Thyroid gland (tissue), 4 donors: ENCODE measurements at regions not wholly inside any gene's neighbourhood (a gene's known extent, or its start where the extent isn't known, plus 50 kb on each side); places are given as distances from the start of the nearest gene placed in this dataset.

Source experiments
- POLR2A ChIP-seq, 2 donors: fragments of 450-650 bp; IDR thresholded peaks; one replicate each; pipeline ENCODE4 v1.6.1; 2017; ENCODE audit warnings: antibody characterized with exemption in 2 of 2, mild to moderate bottlenecking in 2 of 2, moderate library complexity in 1 of 2
- TF ChIP-seq, protein P1 (sequence below), 6 experiments: fragments of 200-600 bp in 3 of 6; fragments of 450-650 bp in 3 of 6; sonication (generic) in 3 of 6; IDR thresholded peaks; one replicate each; pipeline ENCODE4 v1.5.1; 2016 to 2019; ENCODE audit warnings: antibody characterized with exemption in 6 of 6, mild to moderate bottlenecking in 2 of 6, inconsistent platforms in 1 of 6, moderate library complexity in 1 of 6

DNA sequence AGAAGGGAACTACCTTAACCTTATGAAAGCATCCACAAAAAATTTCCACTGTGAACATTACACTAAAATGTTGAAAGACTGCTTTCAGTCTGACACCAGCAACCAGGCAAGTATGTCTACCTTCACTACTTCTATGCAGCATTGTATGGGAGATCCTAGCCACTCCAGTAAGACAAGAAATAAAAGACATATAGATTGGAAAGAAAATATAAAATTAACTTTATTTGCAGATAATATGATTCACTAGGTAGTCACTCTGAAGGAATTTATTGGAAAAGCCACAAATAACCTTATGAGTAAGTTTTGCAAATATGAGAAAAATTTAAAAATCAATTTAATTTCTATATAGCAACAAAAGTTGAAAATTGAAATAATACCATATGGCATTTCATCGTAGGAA is 172.0 kb downstream of the RERGL start:
- TF ChIP-seq, protein P1, sequence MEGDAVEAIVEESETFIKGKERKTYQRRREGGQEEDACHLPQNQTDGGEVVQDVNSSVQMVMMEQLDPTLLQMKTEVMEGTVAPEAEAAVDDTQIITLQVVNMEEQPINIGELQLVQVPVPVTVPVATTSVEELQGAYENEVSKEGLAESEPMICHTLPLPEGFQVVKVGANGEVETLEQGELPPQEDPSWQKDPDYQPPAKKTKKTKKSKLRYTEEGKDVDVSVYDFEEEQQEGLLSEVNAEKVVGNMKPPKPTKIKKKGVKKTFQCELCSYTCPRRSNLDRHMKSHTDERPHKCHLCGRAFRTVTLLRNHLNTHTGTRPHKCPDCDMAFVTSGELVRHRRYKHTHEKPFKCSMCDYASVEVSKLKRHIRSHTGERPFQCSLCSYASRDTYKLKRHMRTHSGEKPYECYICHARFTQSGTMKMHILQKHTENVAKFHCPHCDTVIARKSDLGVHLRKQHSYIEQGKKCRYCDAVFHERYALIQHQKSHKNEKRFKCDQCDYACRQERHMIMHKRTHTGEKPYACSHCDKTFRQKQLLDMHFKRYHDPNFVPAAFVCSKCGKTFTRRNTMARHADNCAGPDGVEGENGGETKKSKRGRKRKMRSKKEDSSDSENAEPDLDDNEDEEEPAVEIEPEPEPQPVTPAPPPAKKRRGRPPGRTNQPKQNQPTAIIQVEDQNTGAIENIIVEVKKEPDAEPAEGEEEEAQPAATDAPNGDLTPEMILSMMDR (IDR thresholded peaks at IDR 0.05): no peak
- no peak for TF ChIP-seq POLR2A (IDR thresholded peaks at IDR 0.05)
